ENCODE measurements at regions not wholly inside any gene's neighbourhood (a gene's known extent, or its start where the extent isn't known, plus 50 kb on each side); places are given as distances from the start of the nearest gene placed in this dataset.
A peak's percentile ranks its signal among the peaks of the same experiment; 100 is the strongest.

DNA sequence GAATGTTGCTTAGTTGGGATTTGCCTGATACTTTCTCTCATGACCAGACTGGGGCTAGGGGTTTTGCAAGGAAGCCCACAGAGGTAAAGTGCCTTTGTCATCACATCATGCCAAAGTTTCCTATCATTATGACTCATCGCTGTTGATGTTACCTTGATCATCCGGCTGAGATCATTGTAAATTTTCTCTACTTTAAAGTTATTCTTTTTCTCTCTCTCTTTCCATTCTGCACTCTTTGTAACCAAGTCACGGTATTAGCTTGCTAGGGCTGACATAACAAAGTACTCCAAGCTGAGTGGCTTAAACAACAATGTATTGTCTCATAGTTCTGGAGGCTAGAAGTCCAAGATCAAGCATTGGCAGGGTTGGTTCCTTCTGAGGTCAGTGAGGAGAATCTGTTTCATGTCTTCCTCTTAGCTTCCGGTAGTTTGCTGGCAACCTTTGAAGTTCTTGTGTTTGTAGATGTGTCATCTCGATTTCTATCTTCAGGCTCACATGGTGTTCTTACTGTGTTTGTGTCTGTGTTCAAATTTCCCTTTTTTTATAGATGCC lies 113.0 kb downstream of the DTHD1 start:
- DNase-seq: no peak

DNA sequence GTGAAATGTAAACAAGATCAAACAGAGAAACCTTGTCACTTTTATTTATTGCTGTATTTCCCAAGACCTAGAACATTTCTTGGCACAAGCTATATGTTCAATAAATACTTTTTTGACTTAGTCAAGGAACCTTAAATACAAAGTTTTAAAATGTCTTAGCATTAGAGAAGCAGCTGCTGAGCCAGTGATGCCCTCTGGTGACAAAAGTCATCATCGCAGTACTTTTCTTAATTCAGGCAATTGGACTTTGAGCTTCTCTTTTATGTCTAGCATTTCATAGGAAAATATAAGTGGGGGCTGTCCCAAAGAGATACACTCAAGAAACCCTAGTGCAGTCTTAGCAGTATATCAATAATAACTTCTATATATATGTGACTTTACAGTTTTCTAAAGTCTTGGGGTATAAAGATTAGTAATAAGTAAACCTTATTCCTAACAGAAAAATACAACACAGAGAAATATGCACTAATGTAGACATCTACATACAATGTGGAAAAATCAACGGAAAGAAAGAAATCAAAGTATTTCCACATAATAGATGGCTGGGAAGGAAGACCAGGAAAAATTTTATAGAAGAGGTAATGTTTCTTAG lies 118.4 kb downstream of the DTHD1 start:
- DNase-seq: no peak

DNA sequence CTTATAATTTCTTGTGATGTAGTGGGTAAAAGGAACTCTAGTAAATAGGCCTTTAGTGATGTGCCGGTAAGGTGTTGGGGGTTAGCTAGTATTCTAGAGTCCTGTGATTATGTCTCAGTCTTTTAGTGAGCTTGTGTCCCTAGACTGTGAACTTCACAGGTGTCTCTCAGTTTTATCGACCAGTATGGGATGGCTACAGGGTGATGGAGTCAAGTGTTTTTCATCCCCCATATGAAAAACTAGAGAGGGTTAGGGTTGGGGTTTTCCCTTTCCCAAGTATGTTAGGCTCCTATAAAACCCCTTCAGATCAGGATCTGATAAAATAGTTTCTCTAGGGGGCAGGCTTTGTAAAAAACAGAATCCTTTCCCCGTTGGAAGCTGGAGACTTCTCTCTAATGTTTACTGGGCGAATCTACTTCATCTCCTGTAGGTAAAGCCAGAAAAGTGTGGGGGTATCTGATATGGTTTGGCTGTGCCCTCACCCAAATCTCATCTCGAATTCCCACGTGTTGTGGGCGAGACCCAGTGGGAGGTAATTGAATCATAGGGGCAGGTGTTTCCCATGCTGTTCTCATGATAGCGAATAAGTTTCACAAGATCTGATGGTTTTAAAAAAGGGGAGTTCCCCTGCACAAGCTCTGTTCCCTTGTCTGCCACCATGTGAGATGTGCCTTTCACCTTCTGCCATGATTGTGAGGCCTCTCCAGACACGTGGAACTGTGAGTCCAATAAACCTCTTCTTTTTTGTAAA lies 120.8 kb downstream of the DTHD1 start:
- no peak for DNase-seq

DNA sequence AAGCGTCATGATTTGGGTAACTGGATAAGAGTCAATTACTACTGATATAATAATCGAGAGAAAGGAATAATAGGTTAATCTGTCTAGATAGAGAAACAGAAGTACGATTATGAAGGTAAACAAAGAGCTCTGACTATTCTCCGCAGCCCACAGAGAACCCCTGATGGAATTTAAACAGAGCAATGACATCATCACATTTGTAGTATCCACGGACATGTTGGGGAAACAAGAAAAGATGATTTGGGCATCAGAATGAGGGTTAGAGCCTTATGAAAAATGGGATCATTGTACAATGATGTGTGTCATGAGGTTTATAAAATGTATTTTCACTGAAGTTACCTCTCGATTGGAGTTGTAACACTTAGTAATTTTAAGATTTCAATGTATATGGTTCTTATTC lies 129.9 kb downstream of the DTHD1 start:
- no peak for DNase-seq

DNA sequence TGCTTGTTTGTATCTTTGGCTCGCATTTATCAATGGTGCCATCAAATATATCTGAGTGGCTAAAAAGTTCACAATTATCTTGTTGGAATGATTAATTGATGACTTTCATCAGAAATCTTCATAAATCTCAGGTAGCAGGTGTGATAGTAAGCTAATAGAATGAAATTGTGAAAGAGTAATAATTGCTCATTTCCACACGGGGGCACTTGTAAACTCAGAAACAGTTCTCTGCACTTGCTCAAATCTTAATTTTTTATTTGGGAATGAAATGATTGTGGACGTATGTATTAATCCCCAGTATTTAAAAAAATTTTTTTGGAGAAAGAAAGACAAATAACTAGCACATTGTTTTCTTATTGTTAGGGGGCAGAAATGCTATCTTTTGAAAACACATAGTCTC lies 132.8 kb downstream of the DTHD1 start:
- no peak for DNase-seq

DNA sequence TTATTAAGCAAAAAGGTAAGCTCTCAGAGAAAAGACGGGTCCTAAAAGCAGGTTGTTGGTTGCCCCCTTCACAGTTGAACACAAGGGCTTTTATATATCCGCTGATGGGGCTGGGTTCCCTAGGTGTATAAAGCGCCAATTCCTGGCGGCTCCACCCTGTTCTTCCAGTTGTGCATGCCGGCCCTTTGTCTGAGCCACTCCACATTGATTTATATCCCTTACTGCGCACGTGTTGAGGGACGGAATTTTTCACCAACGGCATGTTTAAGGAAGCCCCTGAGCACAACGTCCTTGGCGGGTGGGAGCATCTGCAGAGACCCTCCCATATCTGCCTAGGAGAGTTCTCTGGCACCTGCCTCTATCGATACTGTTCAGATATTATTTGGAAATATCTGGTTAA lies 135.7 kb downstream of the DTHD1 start:
- no peak for DNase-seq

DNA sequence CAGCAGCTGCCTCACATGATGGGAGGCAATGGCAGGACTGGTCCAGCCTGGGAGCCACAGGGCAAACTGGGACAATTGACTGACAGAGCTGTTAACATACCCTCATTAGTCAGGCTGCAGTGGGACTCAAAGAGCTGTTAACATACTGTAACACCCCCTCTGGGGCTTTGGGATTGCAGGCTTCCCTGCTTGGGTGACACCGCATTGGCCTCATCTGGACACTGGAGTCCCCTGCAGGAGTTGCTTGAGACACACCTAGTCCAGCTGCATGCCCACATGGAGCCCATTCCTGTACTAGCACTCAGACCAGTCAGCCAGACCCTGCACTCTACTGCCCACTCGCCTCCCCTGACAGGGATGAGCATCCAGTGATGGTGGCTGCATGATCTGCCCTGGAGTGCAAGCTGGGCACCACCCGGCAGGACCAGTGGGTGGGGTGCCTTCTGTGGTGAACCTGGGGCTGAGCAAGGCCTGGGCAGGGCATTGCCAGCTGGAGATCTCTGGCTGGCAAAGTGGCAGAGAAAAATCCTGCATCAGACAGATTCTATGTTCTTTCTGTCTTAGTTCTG lies 138.8 kb downstream of the DTHD1 start:
- no peak for DNase-seq

DNA sequence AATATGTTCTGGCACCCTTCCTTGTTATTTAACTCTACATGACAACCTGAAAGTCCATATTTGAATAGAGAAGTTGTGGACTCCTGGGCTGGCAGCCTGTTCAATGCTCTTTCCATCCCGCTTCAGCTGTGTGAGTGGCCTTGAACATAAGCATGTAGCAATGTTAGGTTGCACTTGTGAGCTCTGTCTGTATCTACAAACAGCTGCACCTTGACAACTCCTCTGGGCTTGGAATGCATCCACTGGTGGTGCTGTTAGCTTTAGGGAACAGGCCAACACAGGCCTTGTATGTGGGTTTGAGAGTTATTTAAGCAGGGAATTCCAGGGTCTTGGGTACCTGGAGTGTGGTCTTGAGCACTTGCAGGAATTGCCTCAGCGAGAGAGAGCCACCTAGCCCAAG lies 141.2 kb downstream of the DTHD1 start:
- DNase-seq: no peak

DNA sequence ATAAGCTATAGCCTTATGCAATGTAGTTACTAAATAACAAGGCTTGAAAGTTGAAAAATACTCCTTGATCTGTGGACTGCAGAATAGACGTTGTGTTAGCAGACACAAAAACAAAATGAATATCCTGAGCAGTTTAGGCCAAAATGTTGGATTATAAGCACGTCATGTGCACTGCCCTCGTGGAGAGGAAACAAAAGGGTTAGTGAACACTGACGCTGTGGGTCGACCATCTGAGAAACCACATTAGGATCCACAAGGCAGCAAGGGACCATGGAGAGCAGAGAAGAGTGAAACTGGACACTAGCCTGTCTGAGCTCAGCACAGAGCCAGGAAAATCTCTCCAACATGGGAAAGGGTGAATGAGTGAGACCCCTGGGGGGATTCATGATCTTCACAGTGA lies 145.3 kb downstream of the DTHD1 start:
- no peak for DNase-seq

DNA sequence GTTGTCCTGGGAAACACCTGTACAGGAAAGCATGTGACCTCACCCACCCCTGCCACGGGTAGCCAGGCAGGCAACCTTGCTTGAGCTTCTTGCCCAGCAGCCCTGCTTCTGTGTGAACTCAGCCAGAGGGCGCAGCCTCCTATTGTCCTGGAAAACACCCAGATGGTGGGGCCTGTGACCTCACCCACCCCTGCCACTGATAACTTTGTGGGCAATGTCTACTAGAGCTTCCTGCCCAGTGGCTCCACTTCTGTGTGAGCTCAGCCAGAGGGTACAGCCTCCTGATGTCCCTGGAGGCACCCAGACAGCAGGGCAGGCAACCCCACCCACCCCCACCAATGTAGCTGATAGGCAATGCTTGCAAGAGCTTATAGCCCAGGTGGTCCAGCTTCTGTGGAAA lies 146.3 kb downstream of the DTHD1 start:
- no peak for DNase-seq

DNA sequence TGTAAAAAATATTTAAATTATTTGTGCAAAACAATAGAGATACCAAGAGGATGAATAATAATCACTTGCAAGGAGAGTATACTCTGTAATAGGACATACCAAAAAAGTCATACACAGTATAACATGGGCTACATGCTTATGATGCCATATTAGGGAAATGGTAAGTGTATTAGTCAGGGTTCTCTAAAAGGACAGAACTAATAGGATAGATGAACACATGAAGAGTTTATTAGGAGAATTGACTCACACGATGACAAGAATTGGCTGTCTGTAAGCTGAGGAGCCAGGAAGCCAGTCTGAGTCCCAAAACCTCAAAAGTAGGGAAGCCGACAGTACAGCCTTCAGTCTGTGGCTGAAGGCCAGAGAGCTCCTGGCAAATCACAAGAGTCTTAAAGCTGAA lies 151.2 kb downstream of the DTHD1 start:
- peak; percentile 36 for DNase-seq

DNA sequence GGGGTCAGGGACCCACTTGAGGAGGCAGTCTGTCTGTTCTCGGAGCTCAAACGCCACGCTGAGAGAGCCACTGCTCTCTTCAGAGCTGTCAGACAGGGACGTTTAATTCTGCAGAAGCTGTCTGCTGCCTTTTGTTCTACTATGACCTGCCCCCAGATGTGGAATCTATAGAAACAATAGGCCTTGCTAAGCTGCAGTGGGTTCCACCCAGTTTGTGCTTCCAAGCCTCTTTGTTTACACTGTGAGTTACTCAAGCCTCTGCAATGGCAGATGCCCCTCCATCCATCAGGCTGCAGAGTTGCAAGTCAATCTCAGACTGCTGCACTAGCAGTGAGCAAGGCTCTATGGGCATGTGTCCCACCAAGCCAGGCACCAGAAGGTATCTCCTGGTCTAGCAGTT lies 158.1 kb downstream of the DTHD1 start:
- no peak for DNase-seq

DNA sequence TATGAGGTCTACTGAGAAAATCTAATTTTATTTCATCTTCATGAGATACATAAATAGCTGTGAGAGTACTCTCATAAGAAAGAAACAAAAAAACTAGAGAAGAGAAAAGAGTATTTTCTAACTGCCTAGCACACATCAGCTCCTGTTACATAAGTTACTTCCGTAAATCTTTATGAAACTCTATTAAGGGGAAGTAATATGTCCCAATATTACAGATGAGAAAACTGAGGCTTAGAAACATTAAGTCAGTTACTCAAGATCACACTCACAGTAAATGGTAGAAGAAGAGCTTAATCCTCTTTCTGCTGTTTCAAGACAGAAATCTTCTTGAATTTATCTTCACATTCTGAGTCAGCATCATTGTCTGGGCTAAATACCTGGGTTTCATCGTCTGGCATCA lies 164.1 kb downstream of the DTHD1 start:
- no peak for DNase-seq

DNA sequence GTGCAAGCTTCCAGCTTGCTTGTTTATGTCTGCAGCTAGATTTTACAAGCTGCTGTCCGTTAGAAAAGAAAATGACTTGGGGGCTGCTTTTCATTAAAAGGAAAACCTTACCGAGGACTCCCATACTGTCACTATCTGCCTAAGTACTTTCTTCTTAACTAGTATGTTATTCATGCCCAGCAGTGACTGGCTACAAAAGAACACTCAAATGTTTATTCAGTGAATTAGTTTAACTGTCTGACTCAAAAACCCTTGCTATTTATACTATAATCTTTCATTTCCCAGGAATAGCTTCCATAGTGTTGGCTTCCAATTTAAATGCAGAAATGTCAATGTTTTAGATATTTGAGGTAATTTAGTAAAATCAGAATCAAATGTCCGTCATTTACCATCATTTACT lies 164.9 kb downstream of the DTHD1 start:
- DNase-seq: no peak

DNA sequence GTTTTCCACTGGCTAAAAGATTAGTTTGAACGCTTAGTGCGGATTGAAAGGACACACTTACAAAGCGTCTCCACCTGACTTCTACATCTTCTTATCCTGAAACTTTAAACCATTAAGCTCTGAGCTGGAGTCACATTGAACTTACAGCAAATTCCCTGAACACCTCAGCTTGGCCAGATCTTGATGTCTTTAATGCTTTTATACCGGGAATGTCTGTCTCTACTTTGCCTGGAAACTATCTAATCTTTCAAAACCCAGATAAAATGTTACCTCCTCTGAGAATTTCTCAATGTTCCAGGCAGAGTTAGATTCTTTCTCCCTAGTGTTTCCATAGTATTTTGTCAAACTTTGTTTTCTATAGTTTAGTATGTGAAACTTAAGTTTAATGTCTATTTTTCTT lies 179.9 kb downstream of the DTHD1 start:
- DNase-seq: no peak

DNA sequence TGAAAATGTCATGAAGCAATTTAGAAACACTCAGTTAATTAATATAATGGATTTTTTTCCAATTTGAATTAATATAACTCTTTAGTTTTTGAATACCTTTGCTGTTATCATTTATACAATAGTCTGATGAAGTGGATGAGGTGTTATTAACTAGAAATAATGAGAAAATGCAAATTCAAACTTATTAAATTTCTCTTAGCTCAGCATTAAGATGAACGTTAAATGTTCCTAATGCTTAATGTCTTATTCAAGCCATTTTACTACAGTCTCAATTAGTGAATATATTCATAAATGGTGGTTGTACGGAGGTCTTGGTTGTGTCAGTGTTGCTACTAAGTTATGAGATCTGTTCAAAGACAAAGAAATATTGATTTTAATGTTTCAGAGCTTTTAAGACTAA lies 186.3 kb downstream of the DTHD1 start:
- no peak for DNase-seq

DNA sequence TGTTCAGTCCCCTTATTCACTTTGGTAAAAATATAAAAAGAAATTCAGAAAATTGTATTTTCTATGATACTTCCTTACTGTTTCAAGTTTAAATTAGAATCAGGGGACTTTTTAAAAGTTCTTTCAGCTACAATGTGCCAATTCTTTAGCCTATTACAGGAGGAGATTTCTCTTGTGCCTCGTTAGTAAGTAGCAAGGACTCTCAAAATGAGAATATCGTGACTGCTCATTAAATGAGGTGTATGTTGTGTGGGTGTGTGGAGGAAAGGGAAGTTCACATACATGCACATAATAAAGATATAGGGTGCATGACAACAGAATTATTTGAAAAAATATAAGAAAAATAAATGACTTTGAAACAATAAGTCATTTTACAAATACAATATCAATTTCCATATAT lies 190.5 kb downstream of the DTHD1 start:
- no peak for DNase-seq

DNA sequence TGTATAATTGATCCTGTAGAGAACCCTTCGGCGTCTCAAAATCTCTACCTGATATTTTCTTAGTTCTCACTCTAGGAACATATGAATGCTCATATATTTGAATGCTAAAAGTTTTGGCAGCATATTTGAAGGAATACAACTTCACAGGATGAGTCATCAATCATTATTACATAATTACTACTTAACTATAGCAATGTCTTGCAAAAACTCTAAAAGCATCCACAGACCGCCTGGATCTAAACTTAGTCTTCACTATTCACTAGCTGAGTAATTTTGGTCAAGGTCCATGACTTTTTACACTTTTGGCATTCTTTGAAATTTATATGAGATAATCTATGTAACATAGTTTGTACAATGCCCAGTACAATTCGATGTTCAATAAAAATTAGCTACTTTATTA lies 194.7 kb downstream of the DTHD1 start:
- DNase-seq: no peak

DNA sequence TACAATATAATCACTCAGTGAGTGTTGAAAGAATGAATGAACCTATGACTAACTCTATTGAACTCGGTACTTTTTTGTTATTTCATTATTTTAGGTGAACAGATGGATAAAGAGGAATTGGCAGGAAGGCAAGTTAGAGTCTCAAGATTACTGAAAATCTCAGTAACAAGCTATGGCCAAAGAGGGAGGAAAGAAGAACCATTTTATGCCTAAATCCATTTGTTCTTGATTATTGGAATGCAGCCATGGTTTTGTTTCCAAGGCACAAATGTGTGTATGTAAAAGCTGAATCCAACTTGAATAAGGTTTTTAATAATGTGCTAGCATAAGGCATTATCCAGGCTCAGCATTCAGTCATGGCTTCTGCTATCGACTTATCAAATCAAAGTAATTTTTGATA lies 196.4 kb downstream of the DTHD1 start:
- no peak for DNase-seq

DNA sequence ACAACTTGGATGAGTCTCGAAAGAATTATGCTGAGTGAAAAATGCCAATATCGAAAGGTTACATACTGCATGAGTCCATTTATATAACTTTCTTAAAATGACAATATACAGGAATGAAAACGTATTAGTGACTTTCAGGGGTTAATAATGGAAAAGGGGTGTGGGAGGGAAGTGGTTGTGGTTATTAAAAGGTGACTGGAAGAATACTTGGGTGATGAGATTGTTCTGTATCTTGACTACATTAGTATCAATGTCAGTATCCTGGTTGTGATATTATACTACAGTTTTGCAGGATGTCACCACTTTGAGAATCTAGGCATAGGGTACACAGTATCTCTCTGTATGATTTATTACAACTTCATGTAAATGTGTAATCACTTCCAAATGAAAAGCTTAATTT lies 204.5 kb downstream of the DTHD1 start:
- no peak for DNase-seq

DNA sequence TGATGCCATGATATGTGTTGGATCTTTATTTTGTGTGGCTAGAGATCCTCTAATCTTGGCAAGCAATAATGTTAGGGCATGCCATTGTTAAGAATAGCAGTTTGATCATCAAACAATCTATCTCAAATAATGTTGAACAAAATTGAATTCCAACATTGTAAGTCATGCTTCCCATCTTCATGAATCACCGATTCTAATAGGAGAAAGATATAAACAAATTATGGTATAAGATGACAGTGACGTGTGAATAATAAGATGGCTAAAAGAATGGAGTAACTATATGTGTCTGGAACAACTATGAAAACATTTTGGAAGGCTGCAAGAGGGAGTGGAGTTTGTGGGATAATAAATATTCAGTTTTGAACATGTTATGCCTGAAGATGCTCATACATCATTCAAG lies 208.4 kb downstream of the DTHD1 start:
- no peak for DNase-seq

DNA sequence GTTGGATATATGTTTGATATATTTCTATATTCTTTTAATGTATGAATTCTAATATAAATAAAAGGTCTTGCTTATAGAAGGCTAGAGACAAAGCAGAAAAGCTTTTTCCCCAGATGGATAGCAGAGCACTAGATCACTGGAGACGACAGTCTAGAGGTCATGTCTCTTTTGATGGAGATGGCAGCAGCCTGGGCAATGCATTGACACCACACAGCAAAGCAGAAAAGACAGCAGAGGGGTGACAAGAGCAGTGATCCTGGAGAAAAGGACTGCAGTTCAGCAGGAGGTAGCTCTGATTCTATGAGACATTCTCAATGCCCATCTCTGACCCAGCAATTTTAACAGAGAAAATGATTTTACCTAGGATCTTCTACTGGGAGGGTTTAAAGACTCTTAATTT lies 210.6 kb downstream of the DTHD1 start:
- no peak for DNase-seq

DNA sequence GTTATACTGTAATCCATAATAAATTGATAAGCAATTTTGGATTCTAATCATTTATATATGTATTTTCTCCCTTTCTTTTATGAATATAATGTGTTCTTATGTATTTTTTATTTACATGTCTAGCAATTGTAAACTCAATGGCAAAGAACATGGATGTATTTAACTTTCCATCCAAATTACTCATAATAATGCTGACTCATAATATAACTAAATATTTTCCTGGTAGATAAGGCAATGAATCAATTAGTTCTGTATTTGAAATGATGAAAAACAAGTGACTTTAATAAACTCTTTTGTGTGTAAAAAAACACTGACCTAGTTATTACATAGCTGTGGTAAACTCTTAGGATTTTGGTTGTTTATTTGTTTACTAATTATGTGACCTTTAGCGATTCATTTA lies 211.2 kb downstream of the DTHD1 start:
- DNase-seq: no peak

DNA sequence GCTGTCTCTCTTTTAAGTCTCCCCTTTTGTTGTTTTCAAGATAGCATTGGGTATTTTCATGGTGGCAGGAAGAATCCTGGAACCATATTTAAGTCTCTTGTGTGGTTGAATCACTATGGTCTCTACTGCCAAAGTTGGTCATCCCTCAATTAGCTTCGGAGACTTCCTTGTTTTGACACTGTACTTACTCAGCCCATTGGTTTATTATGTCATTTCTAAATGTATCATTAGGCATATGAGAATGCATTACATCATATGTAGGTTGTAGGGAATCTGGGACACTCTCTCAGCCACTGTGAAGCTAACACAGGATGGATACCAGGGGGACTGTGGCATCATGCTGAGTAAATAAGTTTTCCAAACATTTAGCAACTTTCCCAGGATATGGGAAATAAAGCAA lies 211.8 kb downstream of the DTHD1 start:
- no peak for DNase-seq

DNA sequence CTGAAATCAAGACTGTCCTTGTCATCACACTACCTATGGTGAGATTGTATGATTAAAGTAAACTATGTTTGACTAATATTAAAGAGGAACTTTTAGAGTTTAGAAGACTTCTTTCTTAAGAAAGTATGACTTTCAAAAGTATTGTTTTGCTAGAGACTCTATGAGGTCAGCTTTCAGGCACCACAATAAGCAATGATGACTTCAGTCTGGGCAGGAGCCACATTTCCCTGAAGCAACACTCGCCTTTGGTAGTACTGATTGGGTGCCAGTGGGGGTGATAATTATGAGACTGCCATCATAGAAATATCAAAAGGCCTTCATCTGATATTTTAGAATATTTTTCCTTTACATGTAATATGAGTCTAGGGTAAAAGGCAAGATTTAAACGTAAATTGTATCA lies 212.6 kb downstream of the DTHD1 start:
- DNase-seq: no peak
